ENCODE measurements at regions not wholly inside any gene's neighbourhood (a gene's known extent, or its start where the extent isn't known, plus 50 kb on each side); places are given as distances from the start of the nearest gene placed in this dataset.
"Not testable (repeated sequence)": the region's sequence is repeated elsewhere in the genome, so short reads cannot be mapped to it uniquely, and the experiment has no call there.

DNA sequence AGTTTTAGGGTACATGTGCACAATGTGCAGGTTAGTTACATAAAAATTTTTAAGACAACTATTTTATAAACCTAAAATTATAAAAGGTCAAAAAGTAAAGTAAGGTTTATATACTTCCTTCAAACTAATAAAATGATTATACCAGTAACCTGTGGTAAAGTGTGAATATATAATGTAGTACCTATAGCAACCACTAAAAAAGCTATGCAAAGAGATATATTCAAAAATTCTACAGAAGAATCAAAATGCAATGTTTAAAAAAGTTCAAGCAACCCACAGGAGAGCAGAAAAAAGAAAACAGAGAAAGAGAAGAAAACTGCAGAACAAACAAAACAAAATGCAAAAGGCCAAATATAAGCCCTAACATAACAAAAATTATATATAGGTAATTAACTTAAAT lies 379.5 kb upstream of the GALNTL6 start:
- no peak for DNase-seq (ENCODE audit: low spot score)
- no peak for ATAC-seq
- intact Hi-C loops (cut with DNase I), result no loop called here

DNA sequence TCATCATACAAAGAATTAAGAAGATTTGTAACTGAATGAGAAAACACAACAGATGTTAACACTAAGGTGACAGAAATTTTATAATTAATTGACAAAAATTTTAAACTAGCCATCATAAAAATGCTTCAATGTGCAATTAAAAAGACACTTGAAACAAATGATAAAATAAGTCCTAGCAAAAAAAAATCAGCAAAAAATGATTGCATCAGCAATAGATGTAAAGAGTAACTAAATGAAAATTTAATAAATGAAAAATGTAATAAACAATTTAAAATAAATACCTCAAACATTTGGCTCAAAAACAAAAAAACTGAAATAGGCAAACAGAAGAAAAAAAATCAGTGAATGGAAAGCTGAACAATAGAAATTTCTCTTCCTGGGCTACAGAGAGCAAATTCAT lies 380.7 kb upstream of the GALNTL6 start:
- DNase-seq (ENCODE audit: low spot score), result no peak
- intact Hi-C loops (cut with DNase I), result no loop called here

DNA sequence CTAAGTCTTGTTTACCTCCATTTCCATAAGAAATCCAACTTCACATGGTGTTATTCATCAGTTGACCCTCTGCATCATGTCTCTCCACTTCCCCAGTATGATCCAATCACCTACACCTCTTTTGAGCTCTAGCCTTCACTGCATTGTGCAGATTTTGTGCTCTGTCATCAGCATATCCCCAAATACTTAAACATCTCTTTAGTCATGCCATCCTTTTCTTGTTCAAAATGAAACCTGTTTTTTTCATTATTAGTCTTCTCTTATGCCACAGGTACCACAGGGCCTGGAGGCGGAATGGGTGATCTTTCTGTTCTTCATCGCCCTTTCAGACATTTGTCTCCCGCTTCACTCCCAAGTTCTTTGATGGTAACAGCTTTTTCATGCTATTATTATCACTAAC lies 382.7 kb upstream of the GALNTL6 start:
- ATAC-seq (no peak), DNase-seq (ENCODE audit: low spot score) (no peak)
- intact Hi-C loops (cut with DNase I), result no loop called here

More for the DNA sequence above, 380.7 kb upstream of the GALNTL6 start:
- ATAC-seq, result no peak

DNA sequence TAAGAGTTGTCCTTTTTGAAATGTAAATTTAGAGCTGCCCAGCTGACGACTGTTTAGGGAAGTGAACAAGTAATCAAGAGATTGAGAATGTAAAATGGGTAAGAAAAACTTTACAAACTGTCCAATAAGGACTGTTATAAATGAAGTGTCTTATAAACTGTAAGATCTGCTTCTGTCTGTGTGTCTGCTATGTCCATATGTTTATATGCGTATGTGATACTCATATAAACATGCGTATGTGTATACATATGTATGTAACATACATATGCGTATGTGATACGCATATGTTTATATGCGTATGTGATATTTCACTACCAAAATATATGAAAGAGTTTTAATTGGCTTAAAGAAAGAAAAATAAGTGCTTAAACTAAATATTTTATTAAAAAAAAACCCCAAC lies 416.0 kb upstream of the GALNTL6 start:
- intact Hi-C loops (cut with DNase I), result no loop called here
- no peak for DNase-seq (ENCODE audit: low spot score)
- no peak for ATAC-seq

DNA sequence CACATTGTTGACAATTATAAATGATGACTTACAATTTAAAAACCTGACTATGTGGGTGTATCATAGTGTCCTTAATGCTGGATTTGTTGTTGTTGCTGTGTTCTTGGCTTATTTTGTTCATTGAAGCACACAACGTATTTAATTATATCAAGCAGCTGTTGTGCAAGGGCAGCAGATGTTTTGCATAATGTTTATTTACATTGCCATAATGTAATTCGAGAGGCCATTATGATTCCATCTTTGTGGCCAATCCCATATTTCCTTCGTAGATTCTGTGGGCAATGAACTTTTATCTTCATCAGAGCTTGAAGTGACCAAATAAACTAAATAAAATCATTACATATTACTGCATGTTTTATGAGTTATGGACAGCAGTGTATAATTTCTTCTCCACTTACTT lies 422.6 kb upstream of the GALNTL6 start:
- intact Hi-C loops (cut with DNase I), result no loop called here
- no peak for ATAC-seq
- no peak for DNase-seq (ENCODE audit: low spot score)

DNA sequence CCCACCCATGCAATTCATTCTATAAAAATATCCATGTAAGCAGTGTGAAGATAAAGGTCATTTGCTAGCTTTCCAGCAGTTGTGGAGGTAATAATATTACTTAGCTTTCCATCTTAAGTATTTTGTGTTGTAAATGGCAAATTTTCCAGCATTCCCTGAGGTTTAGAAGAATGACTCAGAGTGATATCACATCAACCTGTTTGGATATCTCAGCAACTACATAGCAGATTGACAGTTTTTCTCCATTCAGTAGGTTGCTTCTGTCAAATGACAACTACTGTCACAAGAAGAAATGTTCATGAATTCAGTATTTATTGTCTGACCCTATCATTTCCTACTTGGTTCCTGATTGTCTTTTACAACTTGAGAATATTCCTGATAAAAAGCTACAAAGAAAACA lies 434.9 kb upstream of the GALNTL6 start:
- ATAC-seq (no peak), DNase-seq (ENCODE audit: low spot score) (no peak)
- intact Hi-C loops (cut with DNase I), result no loop called here

DNA sequence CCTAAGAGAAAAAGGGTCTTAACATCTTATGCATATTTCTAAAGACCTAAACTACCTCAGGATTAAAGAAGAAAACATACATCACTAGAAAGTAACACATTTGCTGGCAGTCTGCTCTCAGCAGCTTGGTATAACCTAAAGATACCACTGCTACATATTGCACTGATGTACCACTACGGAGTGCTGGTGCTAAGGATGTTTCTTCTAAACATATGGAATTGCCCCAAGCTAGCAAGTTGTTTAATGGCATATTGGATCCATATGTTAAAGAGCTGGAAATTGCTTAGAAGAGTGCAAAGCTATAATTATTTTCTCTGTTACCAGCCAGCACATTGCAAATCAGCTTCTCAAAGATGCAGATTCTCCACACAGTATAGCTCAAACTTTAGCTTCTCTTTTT lies 436.5 kb upstream of the GALNTL6 start:
- DNase-seq (ENCODE audit: low spot score), result no peak
- no peak for ATAC-seq
- intact Hi-C loops (cut with DNase I), result no loop called here

DNA sequence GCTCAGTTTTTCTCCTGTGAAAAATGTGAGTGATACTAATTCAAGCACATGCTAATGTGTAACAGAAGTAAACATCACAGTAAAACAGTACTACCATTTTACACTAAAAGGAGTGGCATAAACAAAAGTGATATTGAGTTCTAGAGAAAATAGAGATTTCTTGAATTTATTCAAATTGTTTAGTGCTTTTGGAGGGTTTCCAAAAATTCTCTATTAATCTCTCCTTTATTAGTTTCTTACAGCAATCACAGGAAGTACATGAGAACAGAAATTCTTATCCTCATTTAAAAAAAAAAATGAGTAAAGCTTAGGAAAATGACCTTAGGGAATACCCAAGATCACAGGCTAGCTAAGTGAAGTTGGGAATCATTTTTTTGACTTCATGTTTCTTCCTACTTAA lies 459.7 kb upstream of the GALNTL6 start:
- intact Hi-C loops (cut with DNase I), result no loop called here
- DNase-seq (ENCODE audit: low spot score) (no peak), ATAC-seq (no peak)

DNA sequence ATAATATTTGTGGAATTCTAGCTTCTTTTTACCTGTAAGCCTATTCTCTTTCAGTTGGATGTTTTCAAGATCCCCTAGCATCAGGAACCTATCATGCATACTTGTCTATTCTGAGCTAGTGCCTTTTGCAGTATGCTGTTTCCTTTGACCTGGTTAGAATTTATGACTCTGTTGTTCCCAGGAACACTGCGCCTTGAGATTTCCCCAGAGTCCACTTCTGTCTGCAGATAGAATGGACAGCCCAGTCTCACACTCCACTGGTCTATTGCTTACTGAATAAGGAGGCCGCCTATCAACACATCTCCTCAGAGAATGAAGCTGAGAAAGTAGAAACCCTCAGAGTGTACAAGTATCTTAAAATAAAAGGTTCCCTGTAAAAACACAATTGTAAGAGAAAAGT lies 465.1 kb upstream of the GALNTL6 start:
- DNase-seq (ENCODE audit: low spot score), result no peak
- ATAC-seq, result no peak
- intact Hi-C loops (cut with DNase I), result no loop called here

DNA sequence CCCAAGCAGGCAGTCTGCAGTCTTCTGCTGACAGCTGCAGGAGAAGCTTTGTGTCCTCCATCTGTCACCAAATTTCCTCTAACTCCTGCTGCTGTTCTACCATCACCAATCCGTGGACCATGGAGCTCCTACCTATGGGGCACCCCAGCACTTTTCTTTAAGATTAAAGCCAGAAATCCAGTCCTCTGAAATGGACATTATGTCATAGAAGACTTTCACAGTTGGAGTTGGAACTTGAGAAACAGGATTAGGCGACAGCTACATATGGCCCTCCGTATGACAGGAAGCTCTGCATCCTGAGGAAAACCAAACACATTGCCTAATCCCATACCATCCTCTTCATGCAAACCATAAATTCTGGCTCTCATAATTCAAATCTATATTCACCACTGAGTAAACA lies 470.6 kb upstream of the GALNTL6 start:
- ATAC-seq, result no peak
- DNase-seq (ENCODE audit: low spot score), result no peak
- intact Hi-C loops (cut with DNase I), result no loop called here

DNA sequence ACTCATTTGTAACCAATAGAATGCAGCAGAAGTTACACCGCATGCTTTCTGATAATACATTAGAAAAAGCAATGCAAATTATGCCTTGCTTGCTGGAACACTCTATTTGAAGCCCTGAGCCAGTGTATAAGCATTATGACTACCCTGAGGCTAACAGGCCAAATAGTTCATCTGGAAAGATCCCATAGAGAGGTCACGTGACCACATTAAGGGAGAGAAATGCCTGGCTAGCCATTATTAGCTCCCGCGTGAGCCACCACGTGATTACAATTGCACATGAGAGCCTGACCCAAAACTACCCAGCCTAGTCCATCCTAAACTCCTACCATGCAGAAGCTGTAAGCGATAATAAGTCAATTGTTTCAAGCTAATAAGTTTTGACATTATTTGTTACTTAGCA lies 472.9 kb upstream of the GALNTL6 start:
- no peak for DNase-seq (ENCODE audit: low spot score)
- intact Hi-C loops (cut with DNase I), result no loop called here
- no peak for ATAC-seq

DNA sequence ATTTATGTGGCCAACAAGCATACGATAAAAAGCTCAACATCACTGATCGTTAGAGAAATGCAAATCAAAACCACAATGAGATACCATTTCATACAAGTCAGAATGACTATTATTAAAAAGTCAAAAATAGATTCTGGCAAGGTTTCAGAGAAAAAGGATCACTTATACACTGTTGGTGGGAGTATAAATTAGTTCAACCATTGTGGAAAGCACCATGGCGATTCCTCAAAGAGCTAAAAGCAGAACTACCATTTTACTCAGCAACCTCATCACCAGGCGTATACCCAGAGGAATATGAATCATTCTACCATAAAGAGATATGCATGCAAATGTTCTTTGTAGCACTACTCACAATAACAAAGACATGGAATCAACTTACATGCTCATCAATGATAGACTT lies 478.7 kb upstream of the GALNTL6 start:
- no peak for ATAC-seq
- intact Hi-C loops (cut with DNase I), result no loop called here

DNA sequence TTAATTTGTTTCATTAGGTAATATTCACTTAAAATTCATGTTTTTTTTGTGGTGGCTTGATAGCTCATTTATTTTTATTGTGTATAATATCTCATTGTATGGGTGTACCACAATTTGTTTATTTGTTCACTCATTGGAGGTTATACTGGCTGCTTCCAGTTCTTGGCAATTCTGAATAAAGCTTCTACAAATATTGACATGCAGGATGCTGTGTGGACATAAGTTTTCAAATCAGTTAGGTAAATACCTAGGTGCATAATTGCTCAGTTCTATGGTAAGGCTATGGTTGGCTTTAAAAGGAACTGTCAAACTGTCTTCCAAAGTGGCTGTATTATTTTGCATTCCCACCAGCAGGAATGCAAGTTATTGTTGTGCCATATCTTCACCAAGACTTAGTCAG lies 504.5 kb upstream of the GALNTL6 start:
- intact Hi-C loops (cut with DNase I), result no loop called here
- ATAC-seq, result no peak

More for the DNA sequence above, 478.7 kb upstream of the GALNTL6 start:
- no peak for DNase-seq (ENCODE audit: low spot score)

DNA sequence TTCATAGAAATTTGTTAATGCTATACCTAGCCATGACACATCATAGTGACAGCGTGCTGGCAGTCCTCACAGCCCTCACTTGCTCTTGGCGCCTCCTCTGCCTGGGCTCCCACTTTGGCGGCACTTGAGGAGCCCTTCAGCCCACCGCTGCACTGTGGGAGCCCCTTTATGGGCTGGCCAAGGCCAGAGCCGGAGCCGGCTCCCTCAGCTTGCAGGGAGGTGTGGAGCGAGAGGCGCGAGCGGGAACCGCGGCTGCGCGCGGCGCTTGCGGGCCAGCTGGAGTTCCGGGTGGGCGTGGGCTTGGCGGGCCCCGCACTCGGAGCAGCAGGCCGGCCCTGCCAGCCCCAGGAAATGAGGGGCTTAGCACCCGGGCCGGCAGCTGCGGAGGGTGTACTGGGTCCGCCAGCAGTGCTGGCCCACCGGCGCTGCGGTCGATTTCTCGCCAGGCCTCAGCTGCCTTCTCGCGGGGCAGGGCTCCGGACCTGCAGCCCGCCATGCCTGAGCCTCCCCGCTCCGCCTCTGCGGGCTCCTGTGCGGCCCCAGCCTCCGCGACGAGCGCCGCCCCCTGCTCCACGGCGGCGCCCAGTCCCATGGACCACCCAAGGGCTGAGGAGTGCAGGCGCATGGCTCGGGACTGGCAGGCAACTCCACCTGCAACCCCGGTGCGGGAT lies 515.0 kb upstream of the GALNTL6 start:
- ATAC-seq; DNase-seq (ENCODE audit: low spot score); intact Hi-C loops (cut with DNase I): not testable (repeated sequence)

More for the DNA sequence above, 504.5 kb upstream of the GALNTL6 start:
- DNase-seq (ENCODE audit: low spot score), result no peak

DNA sequence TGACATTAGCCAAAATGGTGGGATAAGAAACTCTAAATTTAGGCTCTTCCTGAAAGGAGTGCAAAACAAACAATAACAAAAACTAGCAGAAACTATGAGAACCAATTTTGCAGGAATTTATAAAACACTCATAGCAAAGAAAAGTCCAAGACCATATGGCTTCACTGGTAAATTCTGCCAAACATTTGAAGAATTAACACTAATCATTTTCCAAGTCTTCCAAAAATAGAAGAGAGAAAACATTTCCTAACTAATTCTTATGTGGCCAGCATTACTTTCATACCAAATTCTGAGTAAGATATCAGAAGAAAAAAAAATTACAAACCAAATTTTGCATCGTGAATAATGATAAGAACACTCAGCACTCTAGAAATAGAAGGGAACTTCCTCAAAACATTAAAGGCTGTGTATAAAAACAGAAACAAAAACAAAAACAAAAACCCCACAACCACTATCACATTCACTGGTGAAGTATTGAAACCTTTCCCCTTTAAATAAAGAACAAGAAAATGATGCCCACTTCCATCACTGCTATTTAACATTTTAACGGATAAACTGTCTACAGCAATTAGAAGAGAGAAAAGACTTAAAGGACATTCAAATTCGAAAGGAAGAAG lies 524.3 kb upstream of the GALNTL6 start:
- DNase-seq (ENCODE audit: low spot score), result no peak
- intact Hi-C loops (cut with DNase I), result no loop called here
- ATAC-seq, result no peak

DNA sequence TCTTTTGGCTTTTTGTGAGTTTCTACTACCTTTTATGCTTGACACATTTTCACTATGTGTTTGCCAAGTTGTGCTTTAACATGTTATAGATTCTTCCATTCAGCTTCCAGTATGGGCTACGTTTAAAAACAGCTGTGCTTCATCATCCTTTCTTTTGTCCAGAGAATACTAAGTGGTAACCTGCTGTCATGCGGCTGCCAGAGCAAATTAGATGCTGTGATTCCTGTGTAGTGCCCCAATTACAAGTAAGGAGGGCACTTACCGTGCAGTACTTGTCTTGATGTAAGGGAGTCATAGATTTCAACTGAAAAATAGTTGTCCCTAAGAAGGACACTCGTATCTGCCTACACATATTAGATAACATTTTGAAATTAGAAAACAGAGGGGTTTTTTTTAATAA lies 531.8 kb upstream of the GALNTL6 start:
- DNase-seq (ENCODE audit: low spot score) (no peak), ATAC-seq (no peak)
- intact Hi-C loops (cut with DNase I), result no loop called here

DNA sequence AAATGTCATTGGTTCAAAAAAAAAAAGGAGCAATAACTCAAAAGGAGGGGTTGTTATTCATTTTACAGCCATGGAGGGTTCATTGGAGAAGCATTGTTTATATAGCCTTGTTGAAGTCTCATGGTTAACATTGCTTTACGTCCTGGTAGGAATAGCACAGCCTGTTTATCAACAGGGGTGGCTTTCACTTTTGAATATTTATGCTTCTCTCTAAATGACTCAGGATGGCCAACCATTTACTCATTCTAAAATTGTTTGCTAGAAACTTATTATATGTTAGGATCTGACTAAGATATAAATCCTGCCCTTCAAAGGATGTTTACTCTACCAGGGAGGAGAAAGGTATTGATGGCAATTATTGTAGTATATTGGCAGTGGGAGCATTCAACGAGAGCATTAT lies 534.1 kb upstream of the GALNTL6 start:
- ATAC-seq, result no peak
- intact Hi-C loops (cut with DNase I), result loop anchor here (5.0 kb wide), 1 partner anchor 997 kb away; no protein-coding TSS in a partner anchor
- no peak for DNase-seq (ENCODE audit: low spot score)

DNA sequence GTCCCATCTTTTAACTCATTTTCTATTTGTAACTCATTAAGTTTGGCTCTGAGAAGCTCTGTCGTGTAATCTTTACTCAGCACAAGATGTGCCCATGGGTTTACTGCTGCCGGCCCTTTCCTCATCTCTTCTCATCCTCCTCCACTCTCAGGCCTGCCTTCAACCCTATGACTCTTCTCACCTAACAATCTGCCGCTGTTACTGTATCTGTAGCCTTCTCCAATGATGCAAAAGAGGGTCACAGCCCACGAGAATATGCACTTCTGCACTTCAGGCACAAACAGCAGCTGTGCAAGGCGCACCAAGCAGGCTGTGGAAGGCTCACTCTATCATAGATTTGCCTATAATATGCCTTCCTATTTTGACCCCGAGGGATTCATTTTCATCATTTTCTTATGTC lies 546.5 kb upstream of the GALNTL6 start:
- no peak for DNase-seq (ENCODE audit: low spot score)
- no peak for ATAC-seq
- intact Hi-C loops (cut with DNase I), result no loop called here

DNA sequence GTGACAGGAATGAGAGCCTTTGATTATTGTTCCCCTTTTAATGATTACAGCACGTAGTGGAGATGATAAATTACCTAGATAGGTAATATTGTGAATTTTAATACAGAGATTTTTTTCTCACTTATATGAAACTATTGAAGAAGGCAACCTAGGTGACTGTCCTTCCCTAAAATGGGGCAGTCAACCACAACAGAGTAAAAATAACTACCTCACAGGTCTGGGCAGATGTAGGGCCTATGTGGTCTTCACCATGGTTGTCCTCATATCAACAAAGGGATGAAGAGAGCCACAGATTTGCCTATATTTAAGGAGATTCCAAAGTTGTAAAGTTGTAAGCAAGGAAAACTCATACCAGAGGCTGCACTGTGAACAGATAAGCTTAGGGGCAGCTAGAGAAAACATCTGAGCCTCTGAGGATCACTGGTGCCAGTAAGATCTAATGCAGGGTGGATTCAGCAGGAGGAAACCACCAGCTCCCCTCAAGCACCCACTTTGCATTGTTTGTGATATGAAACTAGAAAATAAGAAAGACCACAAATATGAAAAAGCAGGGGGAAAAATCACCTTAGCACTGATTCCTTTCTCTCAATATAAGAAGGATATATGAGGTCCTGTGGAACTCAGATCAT lies 547.9 kb upstream of the GALNTL6 start:
- no peak for DNase-seq (ENCODE audit: low spot score)
- no peak for ATAC-seq
- intact Hi-C loops (cut with DNase I), result no loop called here

DNA sequence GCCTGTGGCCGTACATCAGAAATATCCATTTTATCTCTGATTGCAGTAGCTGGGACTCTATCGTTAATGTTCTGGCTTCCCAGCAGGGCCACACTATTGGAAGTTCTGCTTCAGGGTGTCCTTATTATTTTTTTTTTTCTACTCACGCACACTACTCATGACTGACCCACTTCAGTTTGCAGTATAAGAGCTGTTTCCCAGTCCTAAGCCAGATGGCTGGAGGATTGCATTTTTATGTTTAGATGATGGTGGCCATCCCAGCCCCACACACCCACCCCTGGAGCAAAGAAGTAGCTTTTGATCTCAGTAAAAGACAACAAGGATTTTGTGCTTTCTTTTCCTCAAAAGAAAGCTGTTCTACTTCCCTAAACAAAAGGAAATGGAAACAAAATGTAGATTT lies 557.0 kb upstream of the GALNTL6 start:
- intact Hi-C loops (cut with DNase I), result no loop called here
- no peak for ATAC-seq
- DNase-seq (ENCODE audit: low spot score), result no peak

DNA sequence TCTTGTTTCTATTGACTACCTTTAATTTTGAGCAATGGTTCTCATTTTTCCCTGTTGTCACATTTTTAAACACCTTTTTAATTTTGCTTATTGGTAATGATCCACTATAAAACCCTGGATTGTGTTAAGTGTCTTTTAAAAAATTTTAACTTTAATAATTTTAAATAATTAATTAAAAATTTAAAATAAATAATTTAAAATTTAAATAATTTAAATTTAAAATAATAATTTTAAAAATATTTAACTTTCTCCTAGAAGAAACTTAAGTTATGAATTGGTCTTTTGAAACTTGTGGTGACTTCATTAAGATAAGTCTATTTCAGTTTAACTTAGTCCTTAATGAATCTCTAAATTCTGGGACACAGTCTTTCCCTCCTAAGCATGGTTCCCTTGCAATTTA lies 566.3 kb upstream of the GALNTL6 start:
- no peak for DNase-seq (ENCODE audit: low spot score)
- ATAC-seq, result no peak
- intact Hi-C loops (cut with DNase I), result no loop called here

Measured in sciatic nerve (tissue), 2 donors.